OCI-LY7 (cell line): ENCODE measurements at regions not wholly inside any gene's neighbourhood (a gene's known extent, or its start where the extent isn't known, plus 50 kb on each side); places are given as distances from the start of the nearest gene placed in this dataset.

Experiments
- BruUV-seq: library from RNA; stranded (reverse); fragments of 400-500 nt; replicated peaks from 2 replicates; lab custom pipeline; 2021; lab: Mats Ljungman, UMichigan
- CTCF ChIA-PET: fragments of 300-600 bp; sonication (Branson Sonifier 250); formaldehyde crosslinking; loops from one replicate; lab custom pipeline; 2022; ENCODE audit warnings: antibody characterized with exemption; ENCODE audit not compliant: unreplicated experiment; lab: Charles Lee
- POLR2A ChIA-PET: fragments of 300-600 bp; sonication (Branson Sonifier 250); formaldehyde crosslinking; loops from one replicate; lab custom pipeline; 2022; ENCODE audit warnings: antibody characterized with exemption; lab: Charles Lee
- DNase-seq: peaks from one replicate; pipeline ENCODE4 v3.0.0-alpha.2; 2015; ENCODE audit warnings: low spot score
- H2AFZ ChIP-seq: fragments of 200-600 bp; sonication (generic), shearing (Covaris generic); 2 replicates; pipeline ENCODE4 v1.6.1; 2014; ENCODE audit warnings: mild to moderate bottlenecking, antibody characterized with exemption, low read length, moderate library complexity
- H3K27ac ChIP-seq: fragments of 200-600 bp; sonication (generic); 2 replicates; pipeline ENCODE4 v1.5.1; 2014; ENCODE audit warnings: mixed run types, low read depth, mild to moderate bottlenecking, moderate library complexity, low read length, inconsistent platforms; ENCODE audit not compliant: poor library complexity, severe bottlenecking
- H3K36me3 ChIP-seq: fragments of 200-600 bp; sonication (generic); 2 replicates; pipeline ENCODE4 v1.6.1; 2014; ENCODE audit warnings: mild to moderate bottlenecking, antibody characterized with exemption, low read length, moderate library complexity, mixed read lengths; ENCODE audit not compliant: insufficient read depth
- H3K4me1 ChIP-seq: fragments of 200-600 bp; sonication (generic); 2 replicates; pipeline ENCODE4 v1.5.1; 2014; ENCODE audit warnings: mild to moderate bottlenecking, low read length; ENCODE audit not compliant: insufficient read depth, poor library complexity, severe bottlenecking
- H3K4me2 ChIP-seq: fragments of 200-600 bp; sonication (generic); 2 replicates; pipeline ENCODE4 v1.6.1; 2014; ENCODE audit warnings: mild to moderate bottlenecking, low read length
- H3K4me3 ChIP-seq: fragments of 200-600 bp; sonication (generic); 2 replicates; pipeline ENCODE4 v1.5.1; 2014; ENCODE audit warnings: mild to moderate bottlenecking, low read depth, low read length; ENCODE audit not compliant: poor library complexity, severe bottlenecking
- H3K79me2 ChIP-seq: fragments of 200-600 bp; sonication (generic); 2 replicates; pipeline ENCODE4 v1.6.1; 2016; ENCODE audit warnings: low read depth, mild to moderate bottlenecking, low read length, moderate library complexity, mixed read lengths; ENCODE audit not compliant: insufficient read depth
- H3K9me2 ChIP-seq: fragments of 200-600 bp; sonication (generic); 2 replicates; pipeline ENCODE4 v1.6.1; 2016; ENCODE audit warnings: mild to moderate bottlenecking, low read length, mixed read lengths; ENCODE audit not compliant: insufficient read depth
- H3K9me3 ChIP-seq: fragments of 200-600 bp; sonication (generic); 2 replicates; pipeline ENCODE4 v1.6.1; 2014; ENCODE audit warnings: mild to moderate bottlenecking, mixed run types, low read length, mixed read lengths
- H4K20me1 ChIP-seq: fragments of 200-600 bp; sonication (generic); 2 replicates; pipeline ENCODE4 v1.6.1; 2014; ENCODE audit warnings: mild to moderate bottlenecking, antibody characterized with exemption, low read length, moderate library complexity, mixed read lengths; ENCODE audit not compliant: insufficient read depth
- CTCF ChIP-seq: fragments of 200-600 bp; sonication (generic); conservative IDR thresholded peaks from 2 replicates; pipeline ENCODE4 v1.5.1; 2014; ENCODE audit warnings: mild to moderate bottlenecking, antibody characterized with exemption, low read length, moderate library complexity, mixed read lengths
- EZH2phosphoT487 ChIP-seq: fragments of 200-600 bp; sonication (generic); IDR thresholded peaks from 2 replicates; pipeline ENCODE4 v1.6.1; 2018; ENCODE audit warnings: low read depth, borderline replicate concordance, mild to moderate bottlenecking, mixed run types, antibody characterized with exemption, low read length, moderate library complexity, mixed read lengths
- intact Hi-C: fragments of 100-400 bp; cut with micrococcal nuclease; formaldehyde crosslinking; loops from one replicate; pipeline ENCODE4 v1.10.0; 2022; ENCODE audit not compliant: unreplicated experiment

- Histone ChIP-seq H4K20me1 (no peaks in the 10 kb centered on the region), H3K4me1 (no peaks in the 10 kb centered on the region), H3K4me3 (no peak overlapping the region), H3K79me2 (no peaks in the 10 kb centered on the region), H3K9me3 (no peaks in the 10 kb centered on the region), H3K9me2 (no peaks in the 10 kb centered on the region), H2AFZ (no peak overlapping the region), H3K4me2 (no peak overlapping the region), H3K36me3 (no peaks in the 10 kb centered on the region), H3K27ac (no peak overlapping the region)
- CTCF ChIA-PET: no interaction called here
- no TSS peak for BruUV-seq
- POLR2A ChIA-PET: no interaction called here
- TF ChIP-seq CTCF (no peak), EZH2phosphoT487 (no peak)
- intact Hi-C loops: no loop called here
- no peak for DNase-seq
These were observed 79.7 kb upstream of the MAP10 start for GRCh38 chr1:232725305-232726047.

DNA sequence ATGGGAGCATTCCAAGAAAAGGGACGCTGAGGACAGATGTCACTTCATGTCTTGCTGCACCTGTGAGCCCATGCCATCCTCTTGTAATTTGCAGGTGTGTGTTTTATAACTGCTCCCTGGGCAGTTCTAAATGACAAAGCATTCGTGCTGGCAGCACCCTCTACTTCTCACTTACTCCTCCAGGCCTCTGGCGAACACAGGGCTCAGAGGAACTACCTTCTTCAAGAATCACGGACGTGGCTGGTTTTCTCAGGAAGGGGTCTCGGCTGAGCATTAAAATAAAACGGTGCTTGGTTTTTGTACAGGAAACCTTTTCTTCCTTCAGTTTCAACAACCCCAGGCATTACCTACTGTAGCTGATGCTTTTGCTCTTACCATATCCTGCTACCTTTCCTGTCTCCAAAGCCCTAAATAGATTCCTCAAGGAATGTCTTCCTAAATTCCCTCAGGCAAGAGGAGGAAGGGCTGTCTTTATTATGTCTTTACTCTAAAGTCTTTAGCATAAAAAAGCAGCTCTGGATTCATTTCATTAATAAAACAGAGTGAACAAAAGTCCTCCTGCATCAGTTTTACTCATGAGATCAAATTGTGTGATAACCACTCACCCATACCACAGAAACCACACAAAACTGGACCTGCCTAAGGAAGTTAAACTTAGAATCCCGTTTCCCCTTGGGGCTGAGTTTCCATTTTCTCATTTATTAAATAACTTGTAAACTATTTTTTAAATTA lies 79.0 kb upstream of the MAP10 start:
- no TSS peak for BruUV-seq
- Histone ChIP-seq H3K4me1 (no peaks in the 10 kb centered on the region), H3K27ac (no peak overlapping the region), H3K79me2 (no peaks in the 10 kb centered on the region), H3K9me2 (no peaks in the 10 kb centered on the region), H3K36me3 (no peaks in the 10 kb centered on the region), H4K20me1 (no peaks in the 10 kb centered on the region), H3K4me3 (no peak overlapping the region), H3K4me2 (no peak overlapping the region), H2AFZ (no peak overlapping the region), H3K9me3 (no peaks in the 10 kb centered on the region)
- TF ChIP-seq CTCF: no peak
- TF ChIP-seq EZH2phosphoT487: no peak
- POLR2A ChIA-PET: interaction anchor here (0.7 kb wide), 1 partner anchor 132 kb away, joined by 3 read pairs; no protein-coding TSS in a partner anchor
- intact Hi-C loops: no loop called here
- CTCF ChIA-PET: no interaction called here
- DNase-seq: no peak
